Neural cell (in vitro differentiated cells): ENCODE measurements at regions not wholly inside any gene's neighbourhood (a gene's known extent, or its start where the extent isn't known, plus 50 kb on each side); places are given as distances from the start of the nearest gene placed in this dataset.

Experiments used
- H2AFZ ChIP-seq: fragments of 200-600, 300-800 bp; sonication (generic), shearing (Covaris generic); 2 replicates; pipeline ENCODE4 v1.6.0; 2014; ENCODE audit warnings: low read depth, mild to moderate bottlenecking, antibody characterized with exemption, low read length, moderate library complexity
- H3F3A ChIP-seq: fragments of 200-600 bp; shearing (Covaris generic); 2 replicates; pipeline ENCODE4 v1.6.1; 2016; ENCODE audit warnings: mild to moderate bottlenecking, moderate library complexity, mixed read lengths, antibody characterized with exemption, low read length; ENCODE audit not compliant: insufficient read depth, poor library complexity, severe bottlenecking
- H3K27ac ChIP-seq: fragments of 200-600, 300-800 bp; sonication (generic), shearing (Covaris generic); 2 replicates; pipeline ENCODE4 v1.5.1; 2014; ENCODE audit warnings: mild to moderate bottlenecking, low read length, moderate library complexity
- H3K27me3 ChIP-seq: fragments of 300-800, 200-600 bp; sonication (generic), shearing (Covaris generic); 2 replicates; pipeline ENCODE4 v1.6.0; 2014; ENCODE audit warnings: mild to moderate bottlenecking, low read depth, low read length, moderate library complexity; ENCODE audit not compliant: insufficient read depth
- H3K36me3 ChIP-seq: fragments of 300-800, 200-600 bp; sonication (generic), shearing (Covaris generic); 2 replicates; pipeline ENCODE4 v1.5.1; 2014; ENCODE audit warnings: mild to moderate bottlenecking, antibody characterized with exemption, low read length, moderate library complexity; ENCODE audit not compliant: insufficient read depth
- H3K4me2 ChIP-seq: fragments of 300-800, 200-600 bp; sonication (generic), shearing (Covaris generic); 2 replicates; pipeline ENCODE4 v1.6.0; 2014; ENCODE audit warnings: mild to moderate bottlenecking, low read length
- H3K4me3 ChIP-seq: fragments of 300-800, 200-600 bp; sonication (generic), shearing (Covaris generic); 2 replicates; pipeline ENCODE4 v1.5.1; 2014; ENCODE audit warnings: mild to moderate bottlenecking, low read length, moderate library complexity
- H3K79me2 ChIP-seq: fragments of 200-600 bp; shearing (Covaris generic); replicated peaks from 2 replicates; pipeline ENCODE4 v1.6.0; 2014; ENCODE audit warnings: mild to moderate bottlenecking, low read length, moderate library complexity; ENCODE audit not compliant: insufficient read depth
- H3K9ac ChIP-seq: fragments of 300-800, 200-600 bp; sonication (generic), shearing (Covaris generic); 2 replicates; pipeline ENCODE4 v1.6.1; 2016; ENCODE audit warnings: mild to moderate bottlenecking, low read length, mixed read lengths
- H3K9me2 ChIP-seq: fragments of 200-600 bp; shearing (Covaris generic); 2 replicates; pipeline ENCODE4 v1.6.1; 2016; ENCODE audit warnings: mild to moderate bottlenecking, low read length, mixed read lengths; ENCODE audit not compliant: insufficient read depth
- H3K9me3 ChIP-seq: fragments of 200-600, 300-800 bp; sonication (generic), shearing (Covaris generic); 2 replicates; pipeline ENCODE4 v1.6.1; 2016; ENCODE audit warnings: mild to moderate bottlenecking, mixed run types, low read length, moderate library complexity, mixed read lengths
- H4K20me1 ChIP-seq: fragments of 200-600 bp; shearing (Covaris generic); 2 replicates; pipeline ENCODE4 v1.6.1; 2016; ENCODE audit warnings: mild to moderate bottlenecking, mixed run types; ENCODE audit not compliant: insufficient read depth
- CTCF ChIP-seq: fragments of 450-650 bp; IDR thresholded peaks from 2 replicates; pipeline ENCODE4 v1.5.1; 2014; ENCODE audit warnings: antibody characterized with exemption, mild to moderate bottlenecking, moderate library complexity; ENCODE audit not compliant: poor library complexity, severe bottlenecking
- EP300 ChIP-seq: fragments of 450-650 bp; conservative IDR thresholded peaks from 2 replicates; pipeline ENCODE4 v1.6.1; 2014; ENCODE audit warnings: antibody characterized with exemption, mild to moderate bottlenecking, moderate library complexity; ENCODE audit not compliant: poor library complexity, severe bottlenecking
- EZH2 ChIP-seq: fragments of 200-600, 300-800 bp; shearing (Covaris generic), sonication (generic); IDR thresholded peaks from 2 replicates; pipeline ENCODE4 v1.6.1; 2014; ENCODE audit warnings: antibody characterized with exemption, low read length, borderline replicate concordance, mild to moderate bottlenecking; ENCODE audit not compliant: insufficient read depth, poor library complexity, severe bottlenecking
- MXI1 ChIP-seq: fragments of 450-650 bp; conservative IDR thresholded peaks from 2 replicates; pipeline ENCODE4 v1.6.1; 2014; ENCODE audit warnings: antibody characterized with exemption, mild to moderate bottlenecking; ENCODE audit not compliant: poor library complexity, severe bottlenecking
- POLR2AphosphoS5 ChIP-seq: IDR thresholded peaks from 2 replicates; pipeline ENCODE4 v1.6.1; 2012
- RAD21 ChIP-seq: fragments of 450-650 bp; conservative IDR thresholded peaks from 2 replicates; pipeline ENCODE4 v1.6.1; 2014; ENCODE audit warnings: antibody characterized with exemption, mild to moderate bottlenecking, moderate library complexity
- REST ChIP-seq: IDR thresholded peaks from 2 replicates; pipeline ENCODE4 v1.6.1; 2012; ENCODE audit warnings: borderline replicate concordance
- SMC3 ChIP-seq: fragments of 450-650 bp; conservative IDR thresholded peaks from 2 replicates; pipeline ENCODE4 v1.6.1; 2014; ENCODE audit warnings: antibody characterized with exemption, mild to moderate bottlenecking, moderate library complexity; ENCODE audit not compliant: poor library complexity
- TAF1 ChIP-seq: IDR thresholded peaks from 2 replicates; pipeline ENCODE4 v1.6.1; 2012; ENCODE audit warnings: low read depth

GRCh38 chr4:158995040-158995439 lies 107.8 kb upstream of the RAPGEF2 start:
- Histone ChIP-seq H3K27me3 (no peaks in the 10 kb centered on the region), H3K36me3 (no peaks in the 10 kb centered on the region), H3K27ac (no peak overlapping the region), H3K9me3 (no peaks in the 10 kb centered on the region), H4K20me1 (no peaks in the 10 kb centered on the region), H3K9me2 (no peaks in the 10 kb centered on the region), H3K9ac (no peak overlapping the region), H3K4me2 (no peak overlapping the region), H2AFZ (no peak overlapping the region), H3F3A (no peaks in the 10 kb centered on the region), H3K4me3 (no peak overlapping the region), H3K79me2 (no peaks in the 10 kb centered on the region)
- TF ChIP-seq TAF1: no peak
- no peak for TF ChIP-seq EZH2
- no peak for TF ChIP-seq EP300
- no peak for TF ChIP-seq CTCF
- TF ChIP-seq SMC3: no peak
- no peak for TF ChIP-seq POLR2AphosphoS5
- no peak for TF ChIP-seq REST
- no peak for TF ChIP-seq RAD21
- TF ChIP-seq MXI1: no peak

GRCh38 chr4:158995965-158996364 lies 106.9 kb upstream of the RAPGEF2 start:
- H3K36me3 ChIP-seq: no peaks in the 10 kb centered on the region
- no peak overlapping the region for H2AFZ ChIP-seq
- no peaks in the 10 kb centered on the region for H4K20me1 ChIP-seq
- no peak overlapping the region for H3K9ac ChIP-seq
- H3K27me3 ChIP-seq: no peaks in the 10 kb centered on the region
- no peaks in the 10 kb centered on the region for H3K9me3 ChIP-seq
- no peak overlapping the region for H3K4me2 ChIP-seq
- H3K4me3 ChIP-seq: no peak overlapping the region
- H3K27ac ChIP-seq: no peak overlapping the region
- H3K79me2 ChIP-seq: no peaks in the 10 kb centered on the region
- H3F3A ChIP-seq: no peaks in the 10 kb centered on the region
- TF ChIP-seq CTCF (no peak), REST (no peak), EP300 (no peak), EZH2 (no peak), RAD21 (no peak)
- no peaks in the 10 kb centered on the region for H3K9me2 ChIP-seq
